PC-9 (cell line): ENCODE measurements at regions not wholly inside any gene's neighbourhood (a gene's known extent, or its start where the extent isn't known, plus 50 kb on each side); places are given as distances from the start of the nearest gene placed in this dataset.

Source experiments
- CTCF ChIP-seq: fragments of 200-600 bp; sonication (generic); conservative IDR thresholded peaks from 2 replicates; pipeline ENCODE4 v1.6.1; 2017; ENCODE audit warnings: mixed run types, antibody characterized with exemption, mild to moderate bottlenecking, moderate library complexity
- EZH2 ChIP-seq: fragments of 200-600 bp; sonication (generic); IDR thresholded peaks from 2 replicates; pipeline ENCODE4 v1.8.0; 2017; ENCODE audit warnings: antibody characterized with exemption, low read depth

DNA sequence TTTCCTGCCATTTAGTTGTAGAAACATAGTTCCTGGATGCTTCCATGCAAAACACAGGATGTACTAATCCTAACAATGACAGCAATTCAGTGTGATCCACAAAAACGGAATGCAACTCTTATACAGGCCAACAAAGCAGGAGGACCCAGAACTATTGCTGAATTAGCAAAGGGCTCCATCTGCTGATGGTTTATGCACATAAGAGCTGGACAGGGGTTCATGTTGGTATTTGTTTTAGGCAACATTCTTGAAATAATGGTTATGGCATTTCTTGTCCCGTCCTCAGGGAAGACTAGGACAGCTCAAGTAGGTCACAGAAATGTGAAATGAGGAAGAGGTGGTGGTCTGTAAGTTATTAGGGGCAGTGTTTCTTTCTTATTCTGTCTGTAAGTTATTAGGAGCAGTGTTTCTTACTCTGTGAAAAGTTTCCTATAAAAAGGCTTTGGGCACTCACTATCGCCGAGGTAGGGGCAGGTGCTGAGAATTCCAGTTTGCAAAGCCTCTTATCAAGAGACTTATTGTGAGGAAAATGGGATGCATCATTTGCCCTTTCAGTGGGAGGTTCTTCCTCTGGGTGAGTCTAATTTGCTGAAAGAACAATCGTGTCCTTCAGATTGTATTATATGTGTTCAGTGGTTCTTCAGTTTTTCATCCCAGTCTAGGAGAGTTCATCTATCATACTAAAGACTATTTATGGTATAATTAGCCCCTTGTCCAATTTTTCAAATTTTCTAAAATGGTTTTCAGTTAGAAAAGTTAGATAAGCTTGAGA, 171.1 kb downstream of the MCHR2 start:
- TF ChIP-seq CTCF = peak; percentile 68
- no peak for TF ChIP-seq EZH2
